HCT116 (cell line): ENCODE measurements at regions not wholly inside any gene's neighbourhood (a gene's known extent, or its start where the extent isn't known, plus 50 kb on each side); places are given as distances from the start of the nearest gene placed in this dataset.

Experiments
- EZH2 ChIP-seq: fragments of 200-600 bp; sonication (generic); IDR thresholded peaks from 2 replicates; pipeline ENCODE4 v1.6.1; 2017; ENCODE audit warnings: antibody characterized with exemption, mixed run types
- EZH2phosphoT487 ChIP-seq: fragments of 200-600 bp; IDR thresholded peaks from 2 replicates; pipeline ENCODE4 v1.6.1; 2018; ENCODE audit warnings: antibody characterized with exemption, borderline replicate concordance
- FOSL1 ChIP-seq: IDR thresholded peaks from 2 replicates; pipeline ENCODE4 v1.6.1; 2012; ENCODE audit warnings: low read depth
- JUND ChIP-seq: IDR thresholded peaks from 2 replicates; pipeline ENCODE4 v1.6.1; 2012
- POLR2A ChIP-seq: IDR thresholded peaks from 2 replicates; pipeline ENCODE4 v1.7.0; 2011; ENCODE audit warnings: borderline replicate concordance; ENCODE audit not compliant: insufficient read depth, insufficient read length; ENCODE audit errors: extremely low read depth
- POLR2AphosphoS5 ChIP-seq: IDR thresholded peaks from 2 replicates; pipeline ENCODE4 v1.6.1; 2011; ENCODE audit warnings: mild to moderate bottlenecking, low read depth, low read length, moderate library complexity
- RAD21 ChIP-seq: IDR thresholded peaks from 2 replicates; pipeline ENCODE4 v1.6.1; 2012; ENCODE audit warnings: low read depth, mild to moderate bottlenecking
- SIN3A ChIP-seq: IDR thresholded peaks from 2 replicates; pipeline ENCODE4 v1.6.1; 2012; ENCODE audit warnings: low read depth
- SP1 ChIP-seq: IDR thresholded peaks from 2 replicates; pipeline ENCODE4 v1.6.1; 2012; ENCODE audit warnings: low read depth
- TCF7L2 ChIP-seq: IDR thresholded peaks from 2 replicates; pipeline ENCODE4 v1.7.0; 2011; ENCODE audit warnings: borderline replicate concordance, inconsistent platforms; ENCODE audit not compliant: insufficient read depth, insufficient read length; ENCODE audit errors: extremely low read depth
- YY1 ChIP-seq: IDR thresholded peaks from 2 replicates; pipeline ENCODE4 v1.6.1; 2011; ENCODE audit warnings: low read length, low read depth, moderate library complexity, mild to moderate bottlenecking; ENCODE audit not compliant: insufficient replicate concordance; ENCODE audit errors: extremely low read depth
- TF ChIP-seq, protein P1 (sequence below): IDR thresholded peaks from 2 replicates; pipeline ENCODE4 v1.6.1; 2012; ENCODE audit warnings: low read depth
- TF ChIP-seq, protein P2 (sequence below), 3 experiments: fragments of 200-600 bp in 1 of 3; sonication (generic) in 1 of 3; IDR thresholded peaks in 2 of 3; conservative IDR thresholded peaks in 1 of 3; 2 replicates each; pipeline ENCODE4 v1.5.1; 2012 to 2017; ENCODE audit warnings: low read depth in 2 of 3, low read length in 2 of 3, antibody characterized with exemption in 1 of 3, borderline replicate concordance in 1 of 3, control low read depth in 1 of 3, mild to moderate bottlenecking in 1 of 3, mixed read lengths in 1 of 3, mixed run types in 1 of 3, moderate library complexity in 1 of 3; ENCODE audit not compliant: insufficient read depth in 1 of 3

- TF ChIP-seq, protein P1, sequence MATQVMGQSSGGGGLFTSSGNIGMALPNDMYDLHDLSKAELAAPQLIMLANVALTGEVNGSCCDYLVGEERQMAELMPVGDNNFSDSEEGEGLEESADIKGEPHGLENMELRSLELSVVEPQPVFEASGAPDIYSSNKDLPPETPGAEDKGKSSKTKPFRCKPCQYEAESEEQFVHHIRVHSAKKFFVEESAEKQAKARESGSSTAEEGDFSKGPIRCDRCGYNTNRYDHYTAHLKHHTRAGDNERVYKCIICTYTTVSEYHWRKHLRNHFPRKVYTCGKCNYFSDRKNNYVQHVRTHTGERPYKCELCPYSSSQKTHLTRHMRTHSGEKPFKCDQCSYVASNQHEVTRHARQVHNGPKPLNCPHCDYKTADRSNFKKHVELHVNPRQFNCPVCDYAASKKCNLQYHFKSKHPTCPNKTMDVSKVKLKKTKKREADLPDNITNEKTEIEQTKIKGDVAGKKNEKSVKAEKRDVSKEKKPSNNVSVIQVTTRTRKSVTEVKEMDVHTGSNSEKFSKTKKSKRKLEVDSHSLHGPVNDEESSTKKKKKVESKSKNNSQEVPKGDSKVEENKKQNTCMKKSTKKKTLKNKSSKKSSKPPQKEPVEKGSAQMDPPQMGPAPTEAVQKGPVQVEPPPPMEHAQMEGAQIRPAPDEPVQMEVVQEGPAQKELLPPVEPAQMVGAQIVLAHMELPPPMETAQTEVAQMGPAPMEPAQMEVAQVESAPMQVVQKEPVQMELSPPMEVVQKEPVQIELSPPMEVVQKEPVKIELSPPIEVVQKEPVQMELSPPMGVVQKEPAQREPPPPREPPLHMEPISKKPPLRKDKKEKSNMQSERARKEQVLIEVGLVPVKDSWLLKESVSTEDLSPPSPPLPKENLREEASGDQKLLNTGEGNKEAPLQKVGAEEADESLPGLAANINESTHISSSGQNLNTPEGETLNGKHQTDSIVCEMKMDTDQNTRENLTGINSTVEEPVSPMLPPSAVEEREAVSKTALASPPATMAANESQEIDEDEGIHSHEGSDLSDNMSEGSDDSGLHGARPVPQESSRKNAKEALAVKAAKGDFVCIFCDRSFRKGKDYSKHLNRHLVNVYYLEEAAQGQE = no peak
- TF ChIP-seq, protein P2, sequence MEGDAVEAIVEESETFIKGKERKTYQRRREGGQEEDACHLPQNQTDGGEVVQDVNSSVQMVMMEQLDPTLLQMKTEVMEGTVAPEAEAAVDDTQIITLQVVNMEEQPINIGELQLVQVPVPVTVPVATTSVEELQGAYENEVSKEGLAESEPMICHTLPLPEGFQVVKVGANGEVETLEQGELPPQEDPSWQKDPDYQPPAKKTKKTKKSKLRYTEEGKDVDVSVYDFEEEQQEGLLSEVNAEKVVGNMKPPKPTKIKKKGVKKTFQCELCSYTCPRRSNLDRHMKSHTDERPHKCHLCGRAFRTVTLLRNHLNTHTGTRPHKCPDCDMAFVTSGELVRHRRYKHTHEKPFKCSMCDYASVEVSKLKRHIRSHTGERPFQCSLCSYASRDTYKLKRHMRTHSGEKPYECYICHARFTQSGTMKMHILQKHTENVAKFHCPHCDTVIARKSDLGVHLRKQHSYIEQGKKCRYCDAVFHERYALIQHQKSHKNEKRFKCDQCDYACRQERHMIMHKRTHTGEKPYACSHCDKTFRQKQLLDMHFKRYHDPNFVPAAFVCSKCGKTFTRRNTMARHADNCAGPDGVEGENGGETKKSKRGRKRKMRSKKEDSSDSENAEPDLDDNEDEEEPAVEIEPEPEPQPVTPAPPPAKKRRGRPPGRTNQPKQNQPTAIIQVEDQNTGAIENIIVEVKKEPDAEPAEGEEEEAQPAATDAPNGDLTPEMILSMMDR (IDR thresholded peaks at IDR 0.05 in 2 of 3, conservative IDR thresholded peaks at IDR 0.05 in 1 of 3; ENCODE audit: borderline replicate concordance in 1 of 3, insufficient read depth in 1 of 3, low read depth in 2 of 3, low read length in 2 of 3) = no peak
- TF ChIP-seq FOSL1 (no peak), POLR2A (no peak), YY1 (no peak), RAD21 (no peak), EZH2phosphoT487 (no peak), TCF7L2 (no peak), SIN3A (no peak), JUND (no peak), EZH2 (no peak), SP1 (no peak), POLR2AphosphoS5 (no peak)
Observed at GRCh38 chr6:40148882-40149573, 214.8 kb upstream of the MOCS1 start.
